Endothelial cell of umbilical vein (primary cell): ENCODE measurements at regions not wholly inside any gene's neighbourhood (a gene's known extent, or its start where the extent isn't known, plus 50 kb on each side); places are given as distances from the start of the nearest gene placed in this dataset.

Experiments
- BruUV-seq: library from RNA; stranded (reverse); fragments of 400-500 nt; replicated peaks from 2 replicates; lab custom pipeline; 2021; lab: Mats Ljungman, UMichigan
- CTCF ChIA-PET: fragments of 300-600, 350-600 bp; sonication (Branson Sonifier 250); formaldehyde crosslinking; loops from one replicate; lab custom pipeline; 2021; ENCODE audit warnings: antibody characterized with exemption, inconsistent platforms; lab: Charles Lee
- POLR2A ChIA-PET: fragments of 300-600, 350-600 bp; sonication (Branson Sonifier 250); formaldehyde crosslinking; loops from one replicate; lab custom pipeline; 2021; ENCODE audit warnings: antibody characterized with exemption, inconsistent platforms; lab: Charles Lee
- DNase-seq: peaks from one replicate; pipeline ENCODE4 v3.0.0-alpha.2; 2011; ENCODE audit warnings: low read depth, low spot score
- FAIRE-seq: peaks from 2 replicates; lab custom pipeline; 2011; peaks lifted over from hg19 to GRCh38; lab: Jason Lieb, UNC
- H2AFZ ChIP-seq: 2 replicates; pipeline ENCODE4 v1.6.0; 2012; ENCODE audit warnings: low read depth, low read length, control low read depth, inconsistent platforms
- H3K27ac ChIP-seq: 2 replicates; pipeline ENCODE4 v1.5.1; 2011; ENCODE audit warnings: low read depth, mild to moderate bottlenecking, control low read depth, low read length, moderate library complexity; ENCODE audit not compliant: insufficient read depth
- H3K27me3 ChIP-seq, 2 experiments: 2 replicates each; pipeline versions ENCODE4 v1.6.0 to v1.6.1; 2011; ENCODE audit warnings: low read length in 2 of 2, mixed read lengths in 1 of 2; ENCODE audit not compliant: control insufficient read depth in 2 of 2, insufficient read depth in 2 of 2
- H3K36me3 ChIP-seq, 2 experiments: 2 replicates in 1 of 2; 3 replicates in 1 of 2; pipeline ENCODE4 v1.5.1; 2011; ENCODE audit warnings: low read length in 2 of 2, mild to moderate bottlenecking in 1 of 2, moderate library complexity in 1 of 2; ENCODE audit not compliant: control insufficient read depth in 2 of 2, insufficient read depth in 2 of 2; ENCODE audit errors: extremely low read depth in 1 of 2
- H3K4me1 ChIP-seq: 3 replicates; pipeline ENCODE4 v1.5.1; 2011; ENCODE audit warnings: mild to moderate bottlenecking, low read length; ENCODE audit not compliant: control insufficient read depth, insufficient read depth; ENCODE audit errors: extremely low read depth
- H3K4me2 ChIP-seq: 2 replicates; pipeline ENCODE4 v1.6.1; 2011; ENCODE audit warnings: low read length, control low read depth, mixed read lengths; ENCODE audit not compliant: insufficient read depth
- H3K4me3 ChIP-seq, 3 experiments: fragments of 200-600 bp in 1 of 3; sonication (generic), shearing (Covaris generic) in 1 of 3; replicated peaks in 1 of 3; 2 replicates each; pipeline ENCODE4 v1.5.1; 2011 to 2016; ENCODE audit warnings: control low read depth in 3 of 3, low read length in 3 of 3, mild to moderate bottlenecking in 2 of 3, inconsistent platforms in 1 of 3, low read depth in 1 of 3, moderate library complexity in 1 of 3; ENCODE audit not compliant: insufficient read depth in 1 of 3
- H3K79me2 ChIP-seq: 2 replicates; pipeline ENCODE4 v1.6.0; 2012; ENCODE audit warnings: low read length, inconsistent platforms; ENCODE audit not compliant: control insufficient read depth, insufficient read depth
- H3K9ac ChIP-seq: replicated peaks from 2 replicates; pipeline ENCODE3; 2011; ENCODE audit warnings: low read length, control low read depth; ENCODE audit not compliant: insufficient read depth; ENCODE audit errors: extremely low read depth
- H3K9me1 ChIP-seq: replicated peaks from 3 replicates; pipeline ENCODE4 v1.6.0; 2011; ENCODE audit warnings: mild to moderate bottlenecking, low read length; ENCODE audit not compliant: control insufficient read depth, insufficient read depth; ENCODE audit errors: extremely low read depth
- H3K9me3 ChIP-seq: replicated peaks from 2 replicates; pipeline ENCODE4 v1.5.1; 2012; ENCODE audit warnings: low read length, inconsistent platforms; ENCODE audit not compliant: control insufficient read depth, insufficient read depth
- H4K20me1 ChIP-seq: replicated peaks from 2 replicates; pipeline ENCODE3; 2011; ENCODE audit warnings: mild to moderate bottlenecking, low read length; ENCODE audit not compliant: control insufficient read depth, insufficient read depth; ENCODE audit errors: extremely low read depth
- CTCF ChIP-seq, 2 donors: IDR thresholded peaks; 1 replicate in 1 of 2; 2 replicates in 1 of 2; pipeline ENCODE4 v1.5.1; 2011; ENCODE audit warnings: low read length in 2 of 2, mild to moderate bottlenecking in 2 of 2, moderate library complexity in 2 of 2, control low read depth in 1 of 2, inconsistent platforms in 1 of 2, low read depth in 1 of 2; ENCODE audit not compliant: insufficient read depth in 1 of 2; ENCODE audit errors: extremely low read depth in 1 of 2
- EZH2 ChIP-seq: IDR thresholded peaks from 2 replicates; pipeline ENCODE4 v1.6.1; 2012; ENCODE audit warnings: borderline replicate concordance, low read depth, mild to moderate bottlenecking, moderate library complexity, low read length, inconsistent platforms; ENCODE audit not compliant: severe bottlenecking
- FOS ChIP-seq: IDR thresholded peaks from 2 replicates; pipeline ENCODE4 v1.6.1; 2011; ENCODE audit warnings: mild to moderate bottlenecking, low read length, moderate library complexity, borderline replicate concordance; ENCODE audit not compliant: insufficient read depth
- GATA2 ChIP-seq: IDR thresholded peaks from 2 replicates; pipeline ENCODE4 v1.7.0; 2011; ENCODE audit warnings: low read depth, mild to moderate bottlenecking, moderate library complexity, mixed read lengths, low read length; ENCODE audit not compliant: insufficient read length, insufficient read depth
- JUN ChIP-seq: IDR thresholded peaks from 2 replicates; pipeline ENCODE4 v1.6.1; 2011; ENCODE audit warnings: borderline replicate concordance, low read depth; ENCODE audit not compliant: insufficient read length, insufficient read depth
- MAX ChIP-seq: IDR thresholded peaks from 2 replicates; pipeline ENCODE4 v1.6.1; 2011; ENCODE audit not compliant: insufficient read depth, insufficient read length
- MYC ChIP-seq: IDR thresholded peaks from one replicate; pipeline ENCODE4 v1.6.1; 2011; ENCODE audit warnings: mild to moderate bottlenecking, low read depth, low read length
- POLR2A ChIP-seq: IDR thresholded peaks from 2 replicates; pipeline ENCODE4 v1.6.1; 2012; ENCODE audit warnings: low read depth, mild to moderate bottlenecking, control low read depth, low read length
- POLR2AphosphoS5 ChIP-seq: IDR thresholded peaks from 2 replicates; pipeline ENCODE4 v1.6.1; 2012; ENCODE audit warnings: low read depth, mild to moderate bottlenecking, control low read depth, low read length, moderate library complexity; ENCODE audit not compliant: insufficient read depth
- dilution Hi-C: fragments of 300-500 bp; cut with MboI; formaldehyde crosslinking; loops from one replicate; pipeline ENCODE4 v1.15.0; 2019; ENCODE audit warnings: low sequenced_read_pairs; ENCODE audit not compliant: extremely low pct_ligation_motif_present
- intact Hi-C: fragments of 100-400 bp; cut with micrococcal nuclease; formaldehyde crosslinking; loops from one replicate; pipeline ENCODE4 v1.10.0; 2022

- H3K9me3 ChIP-seq = no peaks in the 10 kb centered on the region
- no TSS peak for BruUV-seq
- no peaks in the 10 kb centered on the region for H3K9me1 ChIP-seq
- intact Hi-C loops = no loop called here
- H3K4me3 ChIP-seq = no peak overlapping the region
- dilution Hi-C loops = no loop called here
- no peak overlapping the region for H3K4me2 ChIP-seq
- POLR2A ChIA-PET = no interaction called here
- H2AFZ ChIP-seq = no peak overlapping the region
- no peaks in the 10 kb centered on the region for H3K4me1 ChIP-seq
- DNase-seq = no peak
- CTCF ChIA-PET = no interaction called here
- no peak for TF ChIP-seq MAX
- FAIRE-seq = no peak
- H4K20me1 ChIP-seq = no peaks in the 10 kb centered on the region
- no peaks in the 10 kb centered on the region for H3K79me2 ChIP-seq
- H3K9ac ChIP-seq = no peak overlapping the region
- H3K36me3 ChIP-seq = no peaks in the 10 kb centered on the region
- H3K27ac ChIP-seq = no peak overlapping the region
- no peaks in the 10 kb centered on the region for H3K27me3 ChIP-seq
Measured at GRCh38 chr2:58916063-58916462, 674.9 kb upstream of the FANCL start.

- no TSS peak for BruUV-seq
- DNase-seq (no peak), FAIRE-seq (no peak)
- H4K20me1 ChIP-seq = no peaks in the 10 kb centered on the region
- dilution Hi-C loops = no loop called here
- no peak overlapping the region for H3K27ac ChIP-seq
- H3K79me2 ChIP-seq = no peaks in the 10 kb centered on the region
- no peaks in the 10 kb centered on the region for H3K27me3 ChIP-seq
- CTCF ChIA-PET = no interaction called here
- H3K9me3 ChIP-seq = no peaks in the 10 kb centered on the region
- intact Hi-C loops = no loop called here
- H3K4me1 ChIP-seq = no peaks in the 10 kb centered on the region
- H3K4me2 ChIP-seq = no peak overlapping the region
- no peak overlapping the region for H3K4me3 ChIP-seq
- POLR2A ChIA-PET = no interaction called here
- H3K36me3 ChIP-seq = no peaks in the 10 kb centered on the region
- H3K9me1 ChIP-seq = no peaks in the 10 kb centered on the region
- no peak overlapping the region for H3K9ac ChIP-seq
- no peak overlapping the region for H2AFZ ChIP-seq
- TF ChIP-seq JUN (no peak), GATA2 (no peak), CTCF (IDR thresholded peaks at IDR 0.05; ENCODE audit: extremely low read depth in 1 of 2, insufficient read depth in 1 of 2, low read depth in 1 of 2, low read length in 2 of 2) (no peak), FOS (no peak), POLR2A (no peak), POLR2AphosphoS5 (no peak), MAX (no peak), MYC (no peak), EZH2 (no peak)
Measured at GRCh38 chr2:58914733-58915505, 673.8 kb upstream of the FANCL start.
